MM.1S (cell line): ENCODE measurements at regions not wholly inside any gene's neighbourhood (a gene's known extent, or its start where the extent isn't known, plus 50 kb on each side); places are given as distances from the start of the nearest gene placed in this dataset.

Experiments used
- CTCF ChIP-seq: fragments of 300-600 bp; sonication (generic); IDR thresholded peaks from 2 replicates; pipeline ENCODE4 v1.5.1; 2016; ENCODE audit warnings: antibody characterized with exemption, low read length, mixed read lengths
- EZH2 ChIP-seq: fragments of 300-600 bp; sonication (generic); optimal IDR thresholded peaks from 2 replicates; pipeline ENCODE3; 2017; ENCODE audit warnings: low read depth, mild to moderate bottlenecking, antibody characterized with exemption, low read length, mixed read lengths

- no peak for TF ChIP-seq CTCF
- TF ChIP-seq EZH2 = no peak
Observed at GRCh38 chr14:61106271-61106958, 125.4 kb downstream of the SLC38A6 start.
